AG08396 (cell line): ENCODE measurements at regions not wholly inside any gene's neighbourhood (a gene's known extent, or its start where the extent isn't known, plus 50 kb on each side); places are given as distances from the start of the nearest gene placed in this dataset.
"Not testable (repeated sequence)": the region's sequence is repeated elsewhere in the genome, so short reads cannot be mapped to it uniquely, and the experiment has no call there.

Experiments
- DNase-seq: peaks from one replicate; pipeline ENCODE4 v3.0.0; 2012; ENCODE audit warnings: low spot score, mixed read lengths

DNA sequence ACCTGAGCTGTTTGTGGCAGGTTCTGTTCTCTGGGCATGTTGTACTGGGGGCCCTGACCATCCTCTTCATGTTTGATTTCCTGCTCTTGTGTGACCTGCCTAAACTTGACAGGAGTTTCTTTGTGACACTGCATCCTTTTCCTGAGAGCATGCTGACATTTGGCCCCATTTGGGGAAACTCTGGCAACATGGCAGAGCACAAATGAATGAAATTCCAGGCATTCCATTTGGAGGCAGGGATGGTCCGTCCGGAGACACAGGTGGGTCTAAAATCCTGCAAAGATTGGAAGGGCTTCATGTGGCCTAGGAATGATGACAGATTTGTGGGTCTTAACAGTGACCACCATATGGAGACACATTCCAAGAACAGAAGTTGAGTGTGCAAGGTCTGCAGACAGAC, 184.0 kb downstream of the FCRL5 start:
- no peak for DNase-seq

DNA sequence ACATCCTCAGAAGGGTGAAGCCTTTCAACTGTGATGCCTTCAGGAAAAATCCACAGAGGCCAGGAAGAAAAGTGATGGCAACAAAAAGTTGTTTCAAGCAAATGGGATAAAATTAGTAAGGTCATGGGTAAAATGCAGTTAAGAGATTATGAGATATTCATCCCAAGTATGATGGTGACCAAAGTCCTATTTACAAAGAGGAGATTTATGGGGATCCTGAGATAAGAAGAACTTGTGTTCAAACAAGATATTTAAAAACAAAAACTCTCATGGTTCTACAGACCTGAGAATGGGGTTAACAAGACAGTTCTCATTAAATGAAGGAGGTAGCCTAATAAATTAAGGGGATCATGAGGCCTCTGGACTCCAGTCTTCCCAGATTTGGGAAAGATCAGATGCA, 184.4 kb downstream of the FCRL5 start:
- no peak for DNase-seq

DNA sequence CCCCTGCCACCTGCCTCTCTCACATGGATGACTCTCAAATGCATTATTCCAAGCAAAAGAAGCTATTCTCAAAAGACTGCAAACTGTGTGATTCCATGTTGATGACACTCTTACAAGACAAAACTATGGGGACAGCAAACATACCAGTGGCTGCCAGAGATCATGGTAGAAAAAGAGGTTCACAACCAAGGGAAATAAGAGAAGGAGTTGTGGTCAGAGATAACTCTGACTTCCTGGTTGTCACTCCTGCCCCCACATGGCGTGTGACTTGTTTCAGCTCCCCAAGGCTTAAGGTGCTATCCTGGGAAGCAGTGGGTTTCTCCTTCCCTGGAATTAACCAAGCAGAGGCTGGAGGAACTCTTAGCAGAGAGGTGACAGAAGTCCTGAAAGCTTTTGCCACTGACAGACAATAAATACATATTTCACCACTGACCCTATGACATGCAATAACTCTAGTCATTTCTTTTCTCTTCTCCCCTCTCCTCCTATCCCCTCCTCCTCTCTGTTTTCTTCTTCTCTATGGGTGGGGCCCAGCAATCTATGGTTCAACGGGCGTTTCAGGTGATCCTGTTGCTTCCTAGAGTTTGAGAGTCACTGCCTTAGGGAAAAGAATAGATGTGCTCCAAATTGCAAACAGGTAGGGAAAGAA, 185.1 kb downstream of the FCRL5 start:
- DNase-seq, result no peak

DNA sequence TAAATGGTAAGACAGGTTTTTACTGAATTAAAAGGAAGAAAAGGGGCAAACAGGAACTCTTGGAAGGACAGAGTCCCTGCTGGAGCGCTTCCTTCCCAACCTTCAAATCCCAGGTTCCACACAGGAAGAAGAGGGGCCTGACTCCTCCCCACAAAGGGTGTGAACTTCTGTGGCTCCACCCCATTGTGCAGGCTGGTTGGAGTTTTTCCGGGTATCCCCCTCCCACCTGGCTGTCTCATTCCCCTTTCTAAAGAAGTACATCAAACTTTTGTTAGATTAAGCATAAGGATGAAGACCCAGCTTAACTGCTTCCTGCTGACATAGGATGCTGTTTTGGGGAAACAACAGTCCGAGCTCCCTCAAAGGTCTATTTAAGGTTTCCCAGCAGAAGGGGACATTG, 187.7 kb downstream of the FCRL5 start:
- no peak for DNase-seq

DNA sequence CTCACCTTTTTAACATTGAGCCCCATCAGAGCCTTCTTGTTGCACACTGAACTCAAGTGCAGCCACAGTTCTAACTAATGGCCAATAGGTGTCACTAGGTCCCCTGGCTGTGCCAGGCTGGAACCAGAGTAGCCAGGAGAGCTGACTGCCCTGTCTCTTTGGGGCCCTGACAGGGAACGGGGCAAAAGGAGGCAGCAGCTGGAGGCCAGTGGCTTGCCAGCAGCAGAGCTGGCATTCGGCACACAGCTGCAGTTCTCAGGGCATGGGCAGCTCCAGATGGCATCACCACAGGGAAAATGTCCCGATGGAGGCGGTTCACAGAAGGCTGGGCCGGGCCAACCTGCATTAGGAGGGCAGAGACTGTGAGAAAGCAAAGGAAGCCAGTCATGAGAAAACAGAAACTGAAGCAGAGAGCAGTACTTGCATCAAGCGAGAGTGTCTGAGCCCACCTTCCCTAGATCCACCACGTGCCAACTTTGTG, 188.6 kb downstream of the FCRL5 start:
- peak; percentile 59 for DNase-seq

DNA sequence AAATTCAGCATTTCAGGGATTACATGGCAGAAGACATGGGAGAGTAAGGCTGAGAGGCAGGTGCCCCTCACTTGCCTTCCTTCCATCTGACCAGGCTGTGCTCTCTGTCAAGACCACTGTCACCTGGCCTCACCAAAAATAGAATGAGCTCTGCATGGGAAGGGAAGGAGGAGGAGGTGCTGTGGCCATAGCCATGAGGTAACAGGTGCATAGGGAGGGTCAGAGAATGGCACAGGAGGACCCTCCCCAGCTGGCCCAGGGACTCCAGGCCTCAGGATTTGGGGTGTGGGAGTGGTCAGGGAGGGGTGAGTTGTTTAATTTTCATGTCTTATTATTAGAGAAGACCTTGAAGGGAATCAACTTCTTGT, 192.3 kb downstream of the FCRL5 start:
- DNase-seq, result no peak

DNA sequence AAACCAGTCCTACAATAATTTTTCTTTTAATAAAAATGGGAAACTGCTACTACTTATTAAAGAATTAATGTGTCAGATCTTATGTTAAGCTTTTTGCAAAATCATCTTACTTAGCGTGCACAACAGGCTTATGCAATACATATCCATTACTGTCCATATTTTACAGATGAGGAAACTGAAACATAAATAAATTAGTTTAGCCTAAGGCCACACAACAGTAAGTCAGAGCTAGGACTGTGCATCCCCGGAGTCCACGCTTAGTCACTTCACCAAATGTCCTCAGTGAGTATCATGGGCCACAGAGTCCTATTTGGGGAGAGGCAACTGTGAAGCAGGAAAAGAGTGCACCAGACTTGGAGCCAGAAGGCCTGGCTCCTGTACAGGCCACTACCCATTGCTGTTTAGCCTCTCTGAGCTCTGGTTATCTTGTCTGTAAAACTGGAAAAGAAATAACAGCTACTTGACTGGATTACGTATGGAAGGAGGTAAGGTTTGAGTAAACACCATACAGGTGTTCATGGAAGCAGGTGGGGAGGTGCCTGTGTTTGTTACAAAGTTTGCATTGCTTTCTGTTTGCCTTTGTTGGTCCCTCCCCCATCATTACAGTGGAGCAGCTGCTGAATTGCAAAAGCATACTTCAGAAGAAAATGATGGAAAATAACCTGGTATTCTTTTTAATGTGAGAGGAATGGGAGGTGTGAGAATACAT, 192.8 kb downstream of the FCRL5 start:
- DNase-seq, result no peak

DNA sequence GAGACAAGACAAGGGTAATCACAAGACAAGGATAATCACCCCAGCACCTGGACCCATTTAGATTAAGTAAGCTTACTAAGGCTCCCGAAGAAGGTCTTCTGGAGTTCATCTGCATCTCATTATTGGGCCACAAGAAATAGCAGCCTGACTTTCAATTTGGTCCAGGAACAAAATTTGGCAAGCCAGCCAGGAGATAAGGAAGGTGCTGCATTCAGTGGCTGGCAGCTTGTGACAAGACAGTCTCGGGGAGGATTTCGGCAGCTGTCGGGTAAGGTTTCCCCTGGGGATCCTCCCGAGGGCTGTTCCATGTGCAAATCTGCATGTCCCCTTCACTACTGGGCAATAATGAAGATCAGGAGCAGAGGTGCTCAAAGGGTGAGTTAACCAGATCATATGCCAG, 195.2 kb downstream of the FCRL5 start:
- DNase-seq, result no peak

DNA sequence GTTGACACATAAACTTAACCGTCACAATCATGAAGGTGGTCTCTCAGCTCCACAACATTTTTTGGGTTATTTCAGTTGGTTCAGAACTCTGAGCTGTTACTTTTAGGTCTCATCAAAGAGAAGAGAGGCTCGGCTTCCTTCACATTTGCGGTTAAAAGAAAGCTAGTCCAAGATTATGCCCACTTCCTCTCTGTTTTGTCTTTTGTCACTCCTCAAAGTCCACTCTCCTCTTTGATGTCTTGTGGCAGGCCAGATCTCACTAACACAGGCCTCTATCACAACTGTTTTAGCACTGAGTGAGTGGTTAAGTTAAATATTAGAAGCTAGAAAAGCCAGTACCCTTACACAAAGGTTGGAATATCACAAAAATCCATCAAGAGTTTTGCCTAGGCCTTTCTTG, 195.7 kb downstream of the FCRL5 start:
- no peak for DNase-seq

DNA sequence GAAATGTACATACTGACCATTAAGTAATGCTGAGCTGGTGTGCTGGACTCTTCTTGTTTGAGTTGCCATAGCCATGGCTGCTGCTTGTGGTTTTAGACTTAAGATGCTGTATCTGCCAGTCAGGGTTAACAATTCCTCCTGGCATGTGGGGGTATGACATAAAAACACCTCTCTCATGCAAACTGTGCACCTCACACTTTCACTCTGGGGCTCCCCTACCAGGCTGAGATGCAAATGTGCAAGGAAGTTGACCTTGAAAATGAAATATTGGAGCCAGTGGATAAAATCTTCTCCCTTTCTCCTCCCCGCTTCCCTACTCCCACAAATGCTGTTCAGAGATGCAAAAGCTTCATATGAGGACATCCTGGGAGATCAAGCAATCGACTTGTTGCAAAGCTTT, 198.8 kb downstream of the FCRL5 start:
- DNase-seq, result no peak

DNA sequence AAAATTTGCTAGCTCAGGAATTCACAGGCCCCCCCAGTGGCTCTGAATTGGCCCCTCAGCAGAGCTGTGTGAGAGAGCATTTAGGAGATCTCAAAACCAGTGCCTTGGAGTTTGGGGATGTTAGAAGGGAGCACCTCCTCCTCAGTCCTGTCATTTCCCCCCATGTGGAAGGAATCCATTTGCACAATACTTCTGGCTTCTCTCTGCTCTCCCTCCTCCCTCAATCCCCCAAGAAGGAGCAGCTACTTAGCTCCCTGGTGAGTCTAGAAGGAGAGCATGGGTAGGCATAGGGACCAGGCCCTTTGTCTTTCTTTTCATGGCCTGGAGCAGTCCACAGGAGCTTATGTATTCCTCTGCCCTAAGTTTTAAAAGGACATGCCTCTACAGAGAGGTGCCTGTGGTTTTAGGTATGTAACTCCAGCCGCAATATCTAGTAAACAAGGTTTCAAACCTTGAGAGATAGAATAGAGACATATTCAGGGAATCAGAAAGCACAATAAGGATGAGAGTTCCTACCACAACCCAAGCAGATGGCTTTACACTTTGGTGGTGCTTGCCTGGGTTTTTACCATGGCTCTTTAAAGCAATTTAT, 199.4 kb downstream of the FCRL5 start:
- DNase-seq, result no peak

DNA sequence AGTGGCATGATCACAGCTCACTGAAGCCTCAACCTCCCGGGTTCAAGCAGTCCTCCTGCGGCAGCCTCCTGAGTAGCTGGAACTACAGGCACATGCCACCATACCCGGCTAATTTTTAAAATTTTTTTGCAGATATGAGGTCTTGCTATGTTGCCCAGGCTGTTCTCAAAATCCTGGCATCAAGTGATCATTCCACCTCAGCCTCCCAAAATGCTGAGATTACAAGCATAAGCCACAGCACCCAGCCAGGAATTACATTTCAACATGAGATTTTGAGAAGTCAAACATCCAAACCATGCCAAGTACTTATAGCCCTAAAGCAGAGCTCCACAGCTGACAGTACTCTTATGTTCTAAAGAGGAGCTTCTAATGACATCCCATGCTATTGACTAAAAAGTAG, 200.1 kb downstream of the FCRL5 start:
- no peak for DNase-seq

DNA sequence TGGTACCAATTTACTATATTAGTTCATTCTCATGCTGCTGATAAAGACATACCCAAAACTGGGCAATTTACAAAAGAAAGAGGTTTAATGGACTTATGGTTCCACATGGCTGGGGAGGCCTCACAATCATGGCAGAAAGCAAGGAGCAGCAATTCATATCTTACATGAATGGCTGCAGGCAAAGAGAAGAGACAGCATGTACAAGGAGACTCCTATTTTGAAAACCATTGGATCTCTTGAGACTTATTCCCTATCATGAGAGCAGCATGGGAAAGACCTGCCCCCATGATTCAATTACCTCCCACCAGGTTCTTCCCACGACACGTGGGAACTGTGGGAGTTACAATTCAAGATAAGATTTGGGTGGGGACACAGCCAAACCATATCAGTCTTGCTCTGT, 200.5 kb downstream of the FCRL5 start:
- DNase-seq, result not testable (repeated sequence)

DNA sequence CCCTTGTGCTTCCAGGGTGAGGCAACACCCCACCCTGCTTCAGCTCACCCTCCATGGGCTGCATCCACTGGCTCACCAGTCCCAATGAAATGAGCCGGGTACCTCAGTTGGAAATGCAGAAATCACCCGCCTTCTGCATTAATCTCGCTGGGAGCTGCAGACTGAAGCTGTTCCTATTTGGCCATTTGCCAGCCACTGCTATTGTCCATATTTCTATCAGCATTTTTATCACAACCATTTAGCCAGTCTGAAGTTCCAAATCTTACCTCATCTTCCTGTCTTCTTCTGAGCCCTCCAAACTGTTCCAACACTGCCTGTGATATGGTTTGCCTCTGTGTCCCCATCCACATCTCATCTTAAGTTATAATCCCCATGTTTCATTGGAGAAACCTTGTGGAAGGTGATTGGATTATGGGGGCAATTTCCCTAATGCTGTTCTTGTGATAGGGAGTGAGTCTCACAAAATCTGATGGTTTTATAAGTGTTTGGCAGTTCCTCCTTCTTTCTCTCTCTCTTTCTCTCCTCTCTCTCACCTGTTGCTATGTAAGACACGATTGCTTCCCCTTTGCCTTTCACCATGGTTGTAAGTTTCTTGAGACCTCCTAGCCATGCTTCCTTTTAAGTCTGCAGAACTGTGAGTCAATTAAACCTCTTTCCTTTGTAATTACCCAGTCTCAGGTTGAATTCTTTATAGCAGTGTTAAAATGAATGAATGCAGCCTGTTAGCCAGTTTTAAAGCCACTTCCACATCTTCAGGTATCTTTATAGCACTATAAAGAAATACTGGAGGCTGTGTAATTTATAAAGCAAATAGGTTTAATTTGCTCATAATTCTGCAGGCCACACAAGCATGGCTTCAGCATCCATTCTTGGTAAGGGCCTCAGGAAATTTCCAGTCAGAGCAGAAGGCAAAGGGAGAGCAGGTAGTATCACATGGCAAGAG, 203.5 kb downstream of the FCRL5 start:
- DNase-seq, result no peak

DNA sequence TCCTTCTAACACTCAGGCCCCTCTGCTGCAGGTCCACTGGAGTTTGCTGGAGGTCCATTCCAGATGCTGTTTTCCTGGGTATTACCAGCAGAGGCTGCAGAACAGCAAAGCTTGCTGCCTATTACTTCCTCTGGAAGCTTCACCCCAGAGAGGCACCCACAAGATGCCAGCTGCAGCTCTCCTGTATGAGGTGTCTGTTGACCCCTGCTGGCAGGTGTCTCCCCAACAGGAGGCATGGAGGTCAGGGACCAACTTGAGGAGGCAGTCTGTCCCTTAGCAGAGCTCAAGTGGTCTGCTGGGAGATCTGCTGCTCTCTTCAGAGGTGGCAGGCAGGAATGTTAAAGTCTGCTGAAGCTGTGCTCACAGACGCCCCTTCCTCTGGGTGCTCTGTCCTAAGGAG, 204.8 kb downstream of the FCRL5 start:
- no peak for DNase-seq

DNA sequence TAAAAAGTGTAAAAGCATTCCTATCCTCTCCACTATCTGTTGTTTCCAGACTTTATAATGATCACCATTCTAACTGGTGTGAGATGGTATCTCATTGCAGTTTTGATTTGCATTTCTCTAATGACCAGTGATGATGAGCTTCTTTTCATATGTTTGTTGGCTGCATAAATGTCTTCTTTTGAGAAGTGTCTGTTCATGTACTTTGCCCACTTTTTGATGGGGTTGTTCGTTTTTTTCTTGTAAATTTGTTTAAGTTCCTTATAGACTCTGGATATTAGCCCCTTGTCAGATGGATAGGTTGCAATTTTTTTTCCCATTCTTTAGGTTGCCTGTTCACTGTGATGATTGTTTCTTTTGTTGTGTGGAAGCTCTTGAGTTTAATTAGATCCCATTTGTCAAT, 199.6 kb upstream of the ETV3 start:
- not testable (repeated sequence) for DNase-seq

DNA sequence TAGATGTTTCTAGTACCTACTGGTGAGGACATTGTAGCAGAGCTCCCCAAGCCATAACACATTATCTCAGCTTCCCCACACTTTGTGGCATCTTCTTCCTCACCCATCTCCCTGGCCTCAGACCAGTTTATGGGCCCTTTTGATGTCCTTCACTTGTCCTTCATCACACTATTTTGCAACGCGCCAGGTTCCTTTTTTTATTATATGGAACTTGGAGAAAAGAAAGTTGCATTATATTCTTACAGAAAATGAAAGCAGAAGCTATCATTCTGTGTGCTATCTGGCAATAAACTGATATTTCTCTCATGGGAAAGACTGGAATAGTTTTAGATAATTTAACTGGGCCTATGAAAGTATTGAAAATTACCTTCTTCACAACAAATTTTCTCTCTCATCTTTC, 196.9 kb upstream of the ETV3 start:
- no peak for DNase-seq

DNA sequence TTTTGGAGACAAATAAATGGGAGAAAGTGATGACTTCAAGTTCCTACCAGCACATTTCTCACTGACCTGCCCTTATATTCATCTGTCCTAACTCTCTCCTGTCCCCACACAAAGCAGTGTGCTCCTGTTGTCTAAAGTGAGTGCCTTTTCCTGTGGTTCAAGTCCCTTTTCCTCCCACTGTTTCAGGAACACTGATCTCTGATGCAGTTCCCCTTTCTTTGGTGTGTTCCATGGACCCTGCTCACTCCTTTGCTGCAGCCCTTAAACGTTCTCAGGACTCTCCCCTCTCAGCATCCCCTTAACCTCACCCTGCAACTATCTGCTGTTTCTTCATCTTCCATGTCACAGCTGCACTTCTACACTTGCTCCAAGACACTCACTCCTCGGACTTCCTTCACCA, 195.8 kb upstream of the ETV3 start:
- no peak for DNase-seq

DNA sequence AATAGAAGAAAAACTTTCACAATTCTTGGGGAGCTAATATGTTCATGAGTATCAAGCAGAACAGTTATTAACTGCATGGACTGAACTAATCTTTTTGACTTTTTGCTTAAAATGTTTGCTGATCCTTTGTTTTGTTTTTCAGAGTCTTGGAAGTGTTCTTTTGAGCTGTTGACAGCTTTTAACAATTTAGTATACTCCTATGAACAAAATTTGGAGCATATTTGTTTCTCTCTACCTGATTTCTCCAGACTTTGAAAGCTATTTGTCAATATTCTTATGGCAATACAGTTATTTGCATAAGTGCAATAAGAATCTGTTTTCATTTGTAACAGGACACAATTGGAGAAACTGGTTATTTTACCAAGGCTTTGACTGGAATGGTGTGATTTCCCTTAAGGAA, 192.0 kb upstream of the ETV3 start:
- not testable (repeated sequence) for DNase-seq

DNA sequence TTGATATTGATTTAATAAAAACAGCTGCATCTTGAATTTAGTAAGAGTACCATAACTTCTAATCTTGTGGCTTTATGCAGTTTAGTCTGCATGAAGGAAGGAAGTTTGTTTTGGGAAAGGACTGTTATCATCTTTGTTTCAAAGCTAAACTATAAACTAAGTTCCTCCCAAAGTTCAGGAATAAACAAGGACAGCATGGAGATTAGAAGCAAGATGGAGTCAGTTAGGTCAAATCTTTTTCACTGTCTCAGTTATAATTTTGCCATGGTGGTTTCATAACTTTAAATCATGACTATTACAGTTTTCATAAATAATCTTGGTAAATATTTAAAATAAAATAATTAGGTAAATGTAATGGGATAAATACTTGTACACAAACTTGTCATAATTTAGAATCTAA, 189.9 kb upstream of the ETV3 start:
- not testable (repeated sequence) for DNase-seq

DNA sequence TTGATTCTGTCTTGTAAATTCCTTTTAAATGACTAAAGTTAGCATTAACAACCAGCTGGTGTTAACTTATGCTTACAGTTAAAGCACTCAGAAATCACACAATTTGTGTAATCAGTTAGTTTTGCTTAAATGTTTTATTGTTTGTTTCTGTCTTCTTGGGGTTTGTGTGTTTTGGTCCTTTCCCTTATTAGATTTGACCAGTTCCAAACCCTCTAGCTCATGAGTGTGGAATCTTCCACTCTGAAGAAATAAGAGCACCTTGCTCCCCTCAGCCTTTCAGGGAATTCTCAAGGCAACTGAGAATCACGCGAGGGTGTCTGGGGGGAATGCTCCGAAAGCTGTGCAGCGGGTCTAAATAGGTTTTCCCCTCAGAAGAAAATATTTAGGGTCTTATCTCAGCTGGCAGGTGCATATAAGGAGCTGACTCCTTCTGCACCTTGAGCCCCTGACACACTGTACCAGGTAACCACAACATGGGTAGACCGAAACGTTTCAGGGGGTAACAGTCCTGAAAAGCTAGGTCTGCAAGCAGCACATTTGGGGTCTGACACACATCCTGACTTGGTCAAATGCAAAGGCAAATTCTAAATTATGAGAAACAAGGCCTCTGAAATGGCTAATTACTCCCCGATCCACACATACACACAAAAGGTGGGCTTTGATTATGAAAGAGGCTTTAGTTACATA, 188.1 kb upstream of the ETV3 start:
- no peak for DNase-seq

DNA sequence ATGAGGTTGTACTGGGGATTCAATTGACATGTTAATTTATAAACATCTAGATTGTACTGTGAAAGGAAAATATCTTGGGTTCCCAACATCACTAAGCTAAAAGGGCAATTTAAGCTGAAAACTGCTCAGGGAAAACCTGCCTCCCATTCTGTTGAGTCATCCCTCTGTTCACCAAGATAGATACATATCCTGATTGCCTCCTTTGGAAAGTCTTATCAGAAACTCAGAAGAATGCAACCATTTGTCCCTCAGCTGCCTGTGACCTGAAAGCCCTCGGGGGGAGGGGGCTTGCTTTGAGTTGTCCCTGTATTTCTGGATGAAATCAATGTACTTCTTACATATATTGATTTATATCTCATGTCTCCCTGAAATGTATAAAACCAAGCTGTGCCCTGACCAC, 187.0 kb upstream of the ETV3 start:
- DNase-seq, result no peak
